ENCODE measurements at regions not wholly inside any gene's neighbourhood (a gene's known extent, or its start where the extent isn't known, plus 50 kb on each side); places are given as distances from the start of the nearest gene placed in this dataset.

- TF ChIP-seq SMC3 (IDR thresholded peaks at IDR 0.05; ENCODE audit: low read depth, low read length) (no peak), RAD21 (IDR thresholded peaks at IDR 0.05; ENCODE audit: low read length) (no peak), RCOR1 (IDR thresholded peaks at IDR 0.05; ENCODE audit: insufficient replicate concordance, low read length) (no peak), BHLHE40 (IDR thresholded peaks at IDR 0.05; ENCODE audit: low read depth, low read length) (no peak), RFX5 (IDR thresholded peaks at IDR 0.05; ENCODE audit: low read depth, low read length) (no peak), FOS (IDR thresholded peaks at IDR 0.05; ENCODE audit: low read depth, low read length) (no peak), CEBPB (IDR thresholded peaks at IDR 0.05; ENCODE audit: low read depth, low read length) (no peak), POLR2A (IDR thresholded peaks at IDR 0.05; ENCODE audit: low read depth, low read length) (no peak), MAFK (IDR thresholded peaks at IDR 0.05; ENCODE audit: low read depth, low read length) (no peak), MAZ (IDR thresholded peaks at IDR 0.05; ENCODE audit: borderline replicate concordance, low read depth, low read length) (no peak), NFE2L2 (IDR thresholded peaks at IDR 0.05; ENCODE audit: low read depth, low read length) (no peak), CHD1 (IDR thresholded peaks at IDR 0.05; ENCODE audit: low read depth, low read length) (no peak)
- TF ChIP-seq, protein P1, sequence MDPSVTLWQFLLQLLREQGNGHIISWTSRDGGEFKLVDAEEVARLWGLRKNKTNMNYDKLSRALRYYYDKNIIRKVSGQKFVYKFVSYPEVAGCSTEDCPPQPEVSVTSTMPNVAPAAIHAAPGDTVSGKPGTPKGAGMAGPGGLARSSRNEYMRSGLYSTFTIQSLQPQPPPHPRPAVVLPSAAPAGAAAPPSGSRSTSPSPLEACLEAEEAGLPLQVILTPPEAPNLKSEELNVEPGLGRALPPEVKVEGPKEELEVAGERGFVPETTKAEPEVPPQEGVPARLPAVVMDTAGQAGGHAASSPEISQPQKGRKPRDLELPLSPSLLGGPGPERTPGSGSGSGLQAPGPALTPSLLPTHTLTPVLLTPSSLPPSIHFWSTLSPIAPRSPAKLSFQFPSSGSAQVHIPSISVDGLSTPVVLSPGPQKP (IDR thresholded peaks at IDR 0.05; ENCODE audit: borderline replicate concordance, low read depth, low read length) = no peak
- TF ChIP-seq, protein P2, sequence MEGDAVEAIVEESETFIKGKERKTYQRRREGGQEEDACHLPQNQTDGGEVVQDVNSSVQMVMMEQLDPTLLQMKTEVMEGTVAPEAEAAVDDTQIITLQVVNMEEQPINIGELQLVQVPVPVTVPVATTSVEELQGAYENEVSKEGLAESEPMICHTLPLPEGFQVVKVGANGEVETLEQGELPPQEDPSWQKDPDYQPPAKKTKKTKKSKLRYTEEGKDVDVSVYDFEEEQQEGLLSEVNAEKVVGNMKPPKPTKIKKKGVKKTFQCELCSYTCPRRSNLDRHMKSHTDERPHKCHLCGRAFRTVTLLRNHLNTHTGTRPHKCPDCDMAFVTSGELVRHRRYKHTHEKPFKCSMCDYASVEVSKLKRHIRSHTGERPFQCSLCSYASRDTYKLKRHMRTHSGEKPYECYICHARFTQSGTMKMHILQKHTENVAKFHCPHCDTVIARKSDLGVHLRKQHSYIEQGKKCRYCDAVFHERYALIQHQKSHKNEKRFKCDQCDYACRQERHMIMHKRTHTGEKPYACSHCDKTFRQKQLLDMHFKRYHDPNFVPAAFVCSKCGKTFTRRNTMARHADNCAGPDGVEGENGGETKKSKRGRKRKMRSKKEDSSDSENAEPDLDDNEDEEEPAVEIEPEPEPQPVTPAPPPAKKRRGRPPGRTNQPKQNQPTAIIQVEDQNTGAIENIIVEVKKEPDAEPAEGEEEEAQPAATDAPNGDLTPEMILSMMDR (conservative IDR thresholded peaks at IDR 0.05; ENCODE audit: low read depth, low read length) = no peak
- Histone ChIP-seq H3K18ac (ENCODE audit: low read depth, low read length) (no peak overlapping the region), H3K9me1 (ENCODE audit: insufficient read depth, low read length) (no peaks in the 10 kb centered on the region), H3K79me1 (ENCODE audit: low read depth in 1 of 2, low read length in 2 of 2) (no peaks in the 10 kb centered on the region), H2AFZ (replicated peaks; ENCODE audit: low read length, poor library complexity) (no peak overlapping the region), H3K4ac (ENCODE audit: low read depth, low read length) (no peak overlapping the region), H3K4me1 (ENCODE audit: control insufficient read depth, insufficient read depth, low read length) (no peaks in the 10 kb centered on the region), H3K9ac (ENCODE audit: low read depth, low read length) (no peak overlapping the region), H3K27ac (ENCODE audit: insufficient read depth, low read length) (no peak overlapping the region), H4K5ac (ENCODE audit: low read depth, low read length) (no peak overlapping the region), H2BK120ac (ENCODE audit: low read depth, low read length) (no peak overlapping the region), H4K20me1 (ENCODE audit: insufficient read depth, low read length) (no peaks in the 10 kb centered on the region), H2AK9ac (replicated peaks; ENCODE audit: low read depth, low read length, poor library complexity) (no peak overlapping the region), H3K56ac (ENCODE audit: extremely low read depth, insufficient read depth, low read length) (no peak overlapping the region), H2BK15ac (ENCODE audit: low read depth, low read length) (no peak overlapping the region), H3K9me3 (ENCODE audit: control insufficient read depth, insufficient read depth, low read length) (peaks cover 43% of the 10 kb centered on the region), H3K4me2 (ENCODE audit: low read depth, low read length) (no peak overlapping the region), H2BK20ac (ENCODE audit: low read depth, low read length) (no peak overlapping the region), H3K27me3 (ENCODE audit: control insufficient read depth, insufficient read depth, low read length) (no peaks in the 10 kb centered on the region), H4K8ac (ENCODE audit: low read depth in 2 of 2, low read length in 2 of 2) (no peak overlapping the region), H4K91ac (ENCODE audit: insufficient read depth, low read depth, low read length) (no peak overlapping the region), H3K14ac (replicated peaks; ENCODE audit: low read depth, low read length) (no peak overlapping the region), H2AK5ac (ENCODE audit: low read depth, low read length) (no peak overlapping the region), H3K36me3 (ENCODE audit: control insufficient read depth, insufficient read depth, low read length) (no peaks in the 10 kb centered on the region), H3K23ac (ENCODE audit: low read depth, low read length) (no peak overlapping the region), H2BK5ac (ENCODE audit: low read depth, low read length, poor library complexity, severe bottlenecking) (no peak overlapping the region), H3K4me3 (ENCODE audit: insufficient read depth, low read depth, low read length) (no peak overlapping the region)
- BruUV-seq (replicated peaks) = no TSS peak
- intact Hi-C loops (cut with micrococcal nuclease) (no loop called here), dilution Hi-C loops (cut with HindIII; ENCODE audit: low sequenced_read_pairs, unreplicated experiment) (no loop called here), in situ Hi-C loops (cut with MboI; ENCODE audit: low sequenced_read_pairs) (no loop called here)
- CTCF ChIA-PET = no interaction called here
- no peak for ATAC-seq (ENCODE audit: low read depth)
- 35% methylated on average over 4 of the region's 6 CpGs; no CpG with 5 or more reads in 1 of the 2 experiments for WGBS, 2 experiments (ENCODE audit: extremely low coverage in 2 of 2, insufficient read length in 1 of 2)
- DNase-seq = no peak
- POLR2A ChIA-PET (ENCODE audit: unreplicated experiment) = no interaction called here
These were observed 1182.5 kb downstream of the TBC1D22A start for GRCh38 chr22:47944941-47945340.

Data from IMR-90 (cell line).